GM12865 (cell line): ENCODE measurements at regions not wholly inside any gene's neighbourhood (a gene's known extent, or its start where the extent isn't known, plus 50 kb on each side); places are given as distances from the start of the nearest gene placed in this dataset.

Experiments used
- DNase-seq: peaks from one replicate; pipeline ENCODE4 v3.0.0; 2010; ENCODE audit warnings: low read depth
- H3K4me3 ChIP-seq: 2 replicates; pipeline ENCODE4 v1.5.1; 2011; ENCODE audit warnings: mild to moderate bottlenecking, low read depth, low read length, control low read depth
- TF ChIP-seq, protein P1 (sequence below): IDR thresholded peaks from 2 replicates; pipeline ENCODE4 v1.5.1; 2011; ENCODE audit warnings: low read length, control low read depth, low read depth, inconsistent platforms; ENCODE audit not compliant: insufficient read depth; ENCODE audit errors: missing control alignments

DNA sequence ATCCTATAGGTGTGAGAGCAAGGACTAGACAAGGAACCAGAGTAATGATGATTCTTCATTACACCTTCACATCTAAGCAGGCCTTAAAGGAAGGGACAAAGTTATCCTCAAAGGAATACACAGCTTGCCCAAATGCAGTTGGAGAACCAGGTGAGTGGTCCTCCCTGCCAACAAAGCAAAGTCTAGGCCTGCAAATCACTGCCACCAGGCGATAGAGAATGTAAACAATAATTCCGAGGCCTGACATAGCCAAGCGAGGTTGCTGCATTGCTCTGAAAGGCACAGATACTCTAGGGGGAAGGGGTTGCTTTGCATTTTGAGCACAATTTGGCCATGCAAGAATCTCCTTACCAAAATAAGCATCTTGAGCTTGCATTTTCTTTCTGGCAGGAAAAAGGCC, 178.2 kb upstream of the FAT1 start:
- DNase-seq, result no peak
- TF ChIP-seq, protein P1, sequence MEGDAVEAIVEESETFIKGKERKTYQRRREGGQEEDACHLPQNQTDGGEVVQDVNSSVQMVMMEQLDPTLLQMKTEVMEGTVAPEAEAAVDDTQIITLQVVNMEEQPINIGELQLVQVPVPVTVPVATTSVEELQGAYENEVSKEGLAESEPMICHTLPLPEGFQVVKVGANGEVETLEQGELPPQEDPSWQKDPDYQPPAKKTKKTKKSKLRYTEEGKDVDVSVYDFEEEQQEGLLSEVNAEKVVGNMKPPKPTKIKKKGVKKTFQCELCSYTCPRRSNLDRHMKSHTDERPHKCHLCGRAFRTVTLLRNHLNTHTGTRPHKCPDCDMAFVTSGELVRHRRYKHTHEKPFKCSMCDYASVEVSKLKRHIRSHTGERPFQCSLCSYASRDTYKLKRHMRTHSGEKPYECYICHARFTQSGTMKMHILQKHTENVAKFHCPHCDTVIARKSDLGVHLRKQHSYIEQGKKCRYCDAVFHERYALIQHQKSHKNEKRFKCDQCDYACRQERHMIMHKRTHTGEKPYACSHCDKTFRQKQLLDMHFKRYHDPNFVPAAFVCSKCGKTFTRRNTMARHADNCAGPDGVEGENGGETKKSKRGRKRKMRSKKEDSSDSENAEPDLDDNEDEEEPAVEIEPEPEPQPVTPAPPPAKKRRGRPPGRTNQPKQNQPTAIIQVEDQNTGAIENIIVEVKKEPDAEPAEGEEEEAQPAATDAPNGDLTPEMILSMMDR, result no peak
- no peak overlapping the region for H3K4me3 ChIP-seq

DNA sequence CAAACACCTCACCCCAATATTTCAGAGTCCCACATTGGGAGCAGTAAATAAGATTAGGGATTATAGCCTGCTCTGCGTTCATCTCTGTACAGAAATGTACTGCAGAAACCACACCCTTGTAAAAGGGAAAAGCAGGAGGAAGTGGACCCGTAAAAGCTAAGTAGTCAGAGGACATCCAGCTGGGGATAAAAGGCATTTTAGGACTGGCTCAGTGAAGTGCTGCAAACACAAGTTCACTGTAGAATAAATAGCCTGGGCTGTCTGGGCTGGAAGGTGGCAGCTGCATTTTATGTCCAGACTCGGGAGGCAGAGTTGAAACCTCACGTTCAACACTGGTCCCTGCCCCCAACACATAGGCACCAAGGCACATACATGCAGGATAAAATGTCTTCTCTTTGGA, 178.7 kb upstream of the FAT1 start:
- no peak overlapping the region for H3K4me3 ChIP-seq
- TF ChIP-seq, protein P1, result no peak
- no peak for DNase-seq

DNA sequence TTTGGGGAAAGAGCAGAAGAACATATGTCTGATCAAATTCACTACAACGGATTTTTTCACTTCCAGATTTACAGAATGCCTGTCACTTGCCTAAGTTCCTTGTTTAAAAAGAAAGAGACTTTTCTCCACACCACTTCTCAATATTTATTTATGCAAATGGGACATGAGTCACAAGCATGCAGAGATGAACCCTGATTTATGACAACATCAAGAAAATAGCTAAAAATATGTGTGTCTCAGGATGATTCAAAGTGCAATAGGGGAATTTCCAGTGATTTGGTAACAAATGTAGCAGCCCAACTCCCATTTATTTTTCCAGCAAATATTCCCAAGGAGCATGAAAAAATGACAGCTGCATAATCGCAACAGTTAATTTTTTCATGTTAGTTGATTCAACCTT, 180.4 kb upstream of the FAT1 start:
- H3K4me3 ChIP-seq, result no peak overlapping the region
- DNase-seq, result no peak
- TF ChIP-seq, protein P1, result no peak

DNA sequence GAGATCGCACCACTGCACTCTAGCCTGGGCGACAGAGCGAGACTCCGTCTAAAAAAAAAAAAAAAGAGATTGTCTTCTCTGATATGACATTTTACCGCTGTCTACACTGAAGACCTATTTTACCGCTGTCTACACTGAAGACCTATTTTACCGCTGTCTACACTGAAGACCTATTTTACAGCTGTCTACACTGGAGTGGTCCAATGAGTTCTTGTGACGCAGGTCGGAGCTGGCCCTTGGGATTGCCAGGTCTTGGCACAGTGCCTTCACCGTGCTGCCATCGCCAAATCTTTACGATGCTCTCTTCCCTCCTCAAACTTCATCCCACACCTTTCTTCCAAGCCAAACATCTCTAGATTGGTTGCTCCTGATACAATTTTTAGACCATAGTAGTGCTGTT, 183.1 kb upstream of the FAT1 start:
- no peak overlapping the region for H3K4me3 ChIP-seq
- no peak for DNase-seq
- TF ChIP-seq, protein P1, result no peak

DNA sequence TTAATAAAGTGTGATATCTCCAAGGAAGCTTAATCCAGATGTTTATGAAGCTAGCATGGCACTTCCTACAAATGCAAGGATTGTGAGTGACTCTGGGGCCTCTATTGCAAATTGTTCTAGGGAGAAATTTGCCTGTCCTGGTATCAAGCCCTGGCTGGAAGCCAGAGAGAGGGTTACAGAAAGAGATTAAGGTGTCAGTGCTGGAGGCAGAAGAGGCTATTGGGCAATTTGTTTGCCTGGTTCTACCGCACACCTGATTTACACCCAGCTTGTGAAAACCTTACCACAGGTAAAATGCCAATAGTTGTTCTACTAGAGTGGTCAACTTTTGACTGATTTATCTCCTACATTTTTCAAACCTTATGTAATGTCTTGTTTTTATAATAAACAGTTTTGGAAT, 186.7 kb upstream of the FAT1 start:
- DNase-seq, result no peak
- no peak overlapping the region for H3K4me3 ChIP-seq
- TF ChIP-seq, protein P1, result no peak

DNA sequence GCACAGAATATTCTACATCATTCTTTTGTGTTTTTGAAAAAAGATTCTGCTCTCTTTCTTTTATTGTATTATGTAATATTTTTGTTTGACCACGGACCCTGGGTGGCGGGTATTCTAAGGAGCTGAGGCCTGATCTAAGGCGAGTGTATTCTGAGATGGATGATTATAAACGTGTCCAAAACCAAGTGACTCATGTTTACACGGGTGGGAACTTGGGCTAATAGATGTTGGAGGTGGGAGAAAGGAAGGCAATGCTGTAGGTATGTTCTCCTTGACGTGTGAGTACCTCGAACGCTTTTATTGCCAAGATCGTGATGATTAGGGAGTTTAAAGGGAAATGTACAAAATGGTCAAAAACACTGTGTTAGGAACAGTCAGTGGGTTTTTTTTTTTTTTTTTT, 188.9 kb upstream of the FAT1 start:
- no peak overlapping the region for H3K4me3 ChIP-seq
- DNase-seq, result no peak
- TF ChIP-seq, protein P1, result no peak

DNA sequence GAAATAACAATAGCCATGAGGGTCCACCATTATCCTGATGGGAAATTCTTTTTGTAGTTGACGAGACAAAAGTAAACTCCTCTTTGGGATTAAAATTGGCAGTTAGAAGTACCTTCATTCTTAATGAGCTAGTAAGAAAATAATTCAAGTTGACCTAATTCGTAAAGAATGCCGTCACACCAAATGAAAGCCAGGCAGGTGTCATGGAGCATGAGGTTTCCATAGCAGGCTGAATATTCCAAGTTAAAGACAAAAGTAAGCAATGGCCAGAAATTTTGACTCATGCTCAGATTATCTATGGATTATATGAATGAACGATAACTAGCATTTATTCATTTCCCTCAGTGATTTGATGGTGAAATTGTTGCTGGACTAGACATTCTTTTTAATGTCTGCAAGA, 192.2 kb upstream of the FAT1 start:
- H3K4me3 ChIP-seq, result no peak overlapping the region
- TF ChIP-seq, protein P1, result no peak
- DNase-seq, result no peak
